HG03066 (cell line): ENCODE measurements at regions not wholly inside any gene's neighbourhood (a gene's known extent, or its start where the extent isn't known, plus 50 kb on each side); places are given as distances from the start of the nearest gene placed in this dataset.

Experiments used
- ATAC-seq: cut with Tn5 transposase; IDR thresholded peaks from one replicate; pipeline ENCODE4 v1.9.1; 2021; ENCODE audit warnings: low read depth; ENCODE audit not compliant: unreplicated experiment

DNA sequence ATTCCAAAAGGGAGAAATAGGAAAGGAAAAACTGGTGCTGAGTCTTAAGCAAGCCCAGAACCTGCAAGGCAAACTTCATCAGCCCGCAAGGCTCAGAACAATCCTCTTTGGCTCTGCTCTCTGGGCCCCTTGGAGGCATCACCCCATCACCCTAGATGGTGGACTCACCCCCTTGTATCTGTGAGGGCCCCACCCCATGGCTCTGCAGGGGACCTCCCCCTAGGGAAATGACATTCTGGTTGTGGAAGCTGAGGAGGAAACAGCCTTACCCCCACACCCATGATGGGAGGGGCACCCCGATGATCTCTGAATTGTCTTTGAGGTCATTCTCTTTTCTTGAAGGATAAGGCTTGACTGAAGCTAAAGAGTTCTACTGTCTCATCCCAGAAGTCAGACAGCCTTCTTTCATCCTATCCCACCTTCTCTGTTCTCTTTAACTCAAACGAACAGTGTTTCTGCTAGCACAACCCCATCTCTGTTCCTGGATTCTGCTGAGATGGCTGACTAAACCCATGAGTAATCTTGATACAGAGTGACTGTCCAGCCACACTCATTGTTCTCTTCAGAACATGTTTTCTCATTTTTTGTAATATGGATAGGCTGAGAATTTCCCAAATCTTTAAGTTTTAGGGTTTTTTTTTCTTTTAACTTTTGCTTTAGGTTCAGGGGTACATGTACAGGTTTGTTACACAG, 492.1 kb upstream of the MYT1L start:
- no peak for ATAC-seq

DNA sequence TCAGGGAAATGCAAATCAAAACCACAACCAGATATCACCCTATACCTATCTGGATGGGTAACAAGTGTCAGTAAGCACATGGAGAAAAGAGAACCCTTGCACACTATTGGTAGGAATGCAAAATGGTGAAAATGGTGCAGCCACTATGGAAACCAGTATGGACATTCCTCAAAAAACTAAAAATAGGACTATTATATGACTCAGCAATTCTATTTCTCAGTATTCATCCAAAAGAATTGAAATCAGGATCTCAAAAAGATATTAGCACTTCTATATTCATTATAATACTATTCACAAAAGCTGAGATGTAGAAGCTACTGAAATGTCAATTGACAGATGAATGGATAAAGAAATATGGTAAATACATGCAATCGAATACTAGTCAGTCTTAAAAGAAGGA, 491.1 kb upstream of the MYT1L start:
- no peak for ATAC-seq

- ATAC-seq, result no peak
These were observed 481.6 kb upstream of the MYT1L start for GRCh38 chr2:2812648-2813047.

GRCh38 chr2:2812117-2812516, 481.0 kb upstream of the MYT1L start:
- no peak for ATAC-seq

DNA sequence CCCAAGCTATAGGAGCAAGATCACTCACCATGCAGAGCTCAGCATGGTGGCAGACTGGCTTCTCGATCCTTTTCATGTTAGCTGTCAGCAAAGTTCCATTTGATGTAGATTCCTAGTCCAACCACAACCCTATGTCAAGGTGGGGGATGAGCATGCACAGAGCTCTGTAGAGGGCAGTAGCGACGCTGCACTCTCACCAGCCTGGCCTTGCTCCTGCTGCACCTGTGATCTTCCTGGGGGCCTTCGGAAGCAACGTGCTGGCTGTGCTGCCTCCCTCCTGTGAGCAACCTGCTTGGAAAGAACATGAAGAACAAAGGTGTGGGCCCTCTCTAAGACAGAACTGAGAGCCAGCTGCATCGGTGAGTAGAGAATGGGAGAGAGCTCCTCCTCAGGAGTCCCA, 479.4 kb upstream of the MYT1L start:
- ATAC-seq, result no peak

DNA sequence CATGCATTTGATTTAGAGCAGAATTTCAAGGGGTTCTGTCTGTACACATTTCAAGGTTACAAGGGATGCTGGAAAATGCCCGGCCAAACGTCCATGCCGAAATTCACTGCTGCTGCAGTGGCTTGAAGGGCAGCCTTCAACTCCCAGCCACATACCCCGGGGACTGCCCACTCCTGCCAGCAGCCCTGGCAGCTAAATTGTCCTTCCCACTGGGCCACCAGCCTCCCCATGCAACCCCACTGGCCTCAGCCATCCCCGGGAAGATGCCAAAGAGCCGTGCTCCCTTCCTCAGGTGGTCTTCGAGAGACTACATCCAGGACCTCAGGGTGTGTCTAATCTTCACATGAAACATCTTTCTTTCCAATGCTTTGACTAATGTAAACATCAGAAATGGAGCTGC, 478.7 kb upstream of the MYT1L start:
- no peak for ATAC-seq

DNA sequence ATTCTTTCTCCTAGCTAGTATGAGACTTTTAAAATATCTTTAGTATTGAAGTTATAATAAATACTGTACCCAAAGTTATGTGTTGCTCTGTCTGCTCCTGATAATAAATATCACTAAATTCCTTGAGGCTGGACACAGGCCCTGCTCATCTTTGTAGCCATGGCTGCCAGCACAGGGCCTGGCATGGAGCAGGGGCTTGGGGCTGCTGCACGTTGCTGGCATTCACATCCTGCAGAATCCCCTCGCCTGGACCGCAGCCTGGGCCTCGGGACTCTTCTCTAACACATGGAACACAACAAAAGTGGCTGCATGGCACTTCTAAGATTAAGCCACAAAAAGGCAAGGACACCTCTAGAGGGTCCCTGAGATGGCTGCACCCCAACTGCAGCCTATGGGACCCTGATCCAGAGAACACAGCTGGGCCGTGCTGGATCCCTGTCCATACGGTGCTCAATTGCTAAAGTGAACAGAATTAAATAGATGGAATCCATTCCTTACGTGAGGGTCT, 477.5 kb upstream of the MYT1L start:
- no peak for ATAC-seq

DNA sequence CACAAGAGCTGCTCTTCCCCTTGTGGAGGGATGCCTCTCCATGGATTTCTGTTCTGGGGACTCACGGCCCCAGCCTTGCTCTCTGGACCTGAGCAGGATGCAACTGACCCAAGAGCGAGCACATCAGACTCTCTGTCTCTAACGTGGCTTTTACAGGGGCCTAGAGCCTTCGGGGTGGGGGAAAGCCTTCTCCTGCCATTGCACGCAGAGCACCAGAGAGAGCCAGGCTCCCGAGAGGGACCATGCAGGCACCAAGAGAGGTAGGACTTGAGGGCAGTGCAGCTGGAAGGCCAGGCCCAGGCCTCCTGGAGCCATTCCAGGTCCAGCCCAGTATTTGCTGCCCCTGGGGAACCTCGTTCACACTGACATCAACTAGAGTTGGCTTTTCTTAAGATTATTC, 475.6 kb upstream of the MYT1L start:
- ATAC-seq, result no peak

DNA sequence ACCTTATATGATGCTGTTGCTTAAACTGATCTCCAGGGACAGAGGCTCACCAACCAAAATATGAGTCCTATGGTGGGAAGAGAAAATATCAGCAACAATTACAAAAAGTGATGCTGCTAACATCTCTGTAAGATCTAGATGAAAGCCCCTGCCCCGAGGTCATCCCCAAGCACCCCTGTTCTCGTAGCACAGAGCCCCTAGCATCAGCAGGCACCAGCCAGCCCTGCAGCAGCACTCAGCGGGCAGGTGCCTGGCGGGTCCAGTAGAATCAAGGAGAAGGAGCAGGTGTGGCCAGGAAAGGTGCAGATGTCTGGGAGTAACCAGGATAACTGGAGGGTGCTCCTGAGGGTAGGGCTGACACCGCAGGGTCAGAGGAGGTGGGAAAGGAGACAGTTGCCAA, 474.2 kb upstream of the MYT1L start:
- no peak for ATAC-seq

- no peak for ATAC-seq
These were observed 473.5 kb upstream of the MYT1L start for GRCh38 chr2:2804528-2804927.

GRCh38 chr2:2801458-2801857, 470.4 kb upstream of the MYT1L start:
- no peak for ATAC-seq

GRCh38 chr2:2800697-2801096, 469.6 kb upstream of the MYT1L start:
- no peak for ATAC-seq

DNA sequence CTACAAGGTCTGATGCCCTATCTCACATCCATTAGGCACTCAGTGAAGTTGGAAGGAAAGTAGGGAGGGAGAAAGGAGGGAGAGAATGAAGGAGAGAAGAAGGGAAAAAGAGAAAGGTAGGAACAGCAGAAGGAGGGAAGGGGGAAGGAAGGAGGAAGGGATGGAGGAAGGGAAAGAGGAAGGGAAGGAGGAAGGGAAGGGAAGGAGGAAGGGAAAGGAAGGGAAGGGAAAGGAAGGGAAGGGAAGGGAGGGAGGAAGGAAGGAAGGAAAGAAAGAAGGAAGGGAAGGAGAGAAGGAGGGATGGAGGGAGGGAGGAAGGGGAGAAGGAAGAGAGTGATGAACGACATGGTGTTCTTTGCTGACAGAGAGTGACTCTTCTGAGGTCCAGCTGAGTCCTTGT, 468.9 kb upstream of the MYT1L start:
- ATAC-seq, result no peak

GRCh38 chr2:2799151-2799697, 468.1 kb upstream of the MYT1L start:
- no peak for ATAC-seq

DNA sequence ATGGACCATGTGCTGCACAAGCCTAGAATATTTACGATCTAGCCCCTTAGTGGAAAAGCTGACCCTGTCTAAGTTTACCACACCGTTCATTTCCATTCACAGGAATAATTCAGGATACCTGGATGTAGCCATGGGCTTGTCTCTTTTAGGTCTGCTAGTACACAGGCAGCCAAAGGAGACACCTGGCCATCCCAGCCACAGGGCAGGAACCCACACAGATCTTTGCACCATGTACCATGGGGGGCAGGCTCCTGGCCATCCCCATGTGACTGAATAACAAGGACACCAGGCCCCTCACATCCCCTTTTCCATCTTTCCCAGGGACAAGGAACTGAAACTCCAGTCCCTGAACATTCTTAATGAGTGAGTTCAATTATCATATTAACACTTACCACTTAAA, 467.3 kb upstream of the MYT1L start:
- no peak for ATAC-seq

DNA sequence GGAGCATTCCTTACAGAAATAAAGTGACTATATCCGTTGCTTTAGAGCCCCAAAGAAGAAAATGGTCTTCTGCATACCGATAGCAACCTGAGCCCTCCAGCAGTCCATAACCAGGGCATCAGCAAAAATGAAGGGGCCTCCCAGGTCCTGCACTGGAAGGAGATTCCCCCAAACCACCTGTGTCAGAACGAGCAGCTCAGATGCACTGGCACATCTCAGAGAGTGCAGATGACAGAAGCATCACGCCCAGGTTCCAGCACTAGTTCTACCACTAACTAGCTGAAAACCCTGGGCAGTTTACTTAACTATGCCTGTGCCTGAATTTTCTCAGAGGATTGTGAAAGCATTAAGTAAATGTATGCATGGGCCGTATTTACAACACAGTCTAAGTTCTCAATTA, 466.7 kb upstream of the MYT1L start:
- ATAC-seq, result no peak

- no peak for ATAC-seq
These were observed 465.1 kb upstream of the MYT1L start for GRCh38 chr2:2796207-2796606.

- no peak for ATAC-seq
These were observed 464.5 kb upstream of the MYT1L start for GRCh38 chr2:2795438-2796091.

DNA sequence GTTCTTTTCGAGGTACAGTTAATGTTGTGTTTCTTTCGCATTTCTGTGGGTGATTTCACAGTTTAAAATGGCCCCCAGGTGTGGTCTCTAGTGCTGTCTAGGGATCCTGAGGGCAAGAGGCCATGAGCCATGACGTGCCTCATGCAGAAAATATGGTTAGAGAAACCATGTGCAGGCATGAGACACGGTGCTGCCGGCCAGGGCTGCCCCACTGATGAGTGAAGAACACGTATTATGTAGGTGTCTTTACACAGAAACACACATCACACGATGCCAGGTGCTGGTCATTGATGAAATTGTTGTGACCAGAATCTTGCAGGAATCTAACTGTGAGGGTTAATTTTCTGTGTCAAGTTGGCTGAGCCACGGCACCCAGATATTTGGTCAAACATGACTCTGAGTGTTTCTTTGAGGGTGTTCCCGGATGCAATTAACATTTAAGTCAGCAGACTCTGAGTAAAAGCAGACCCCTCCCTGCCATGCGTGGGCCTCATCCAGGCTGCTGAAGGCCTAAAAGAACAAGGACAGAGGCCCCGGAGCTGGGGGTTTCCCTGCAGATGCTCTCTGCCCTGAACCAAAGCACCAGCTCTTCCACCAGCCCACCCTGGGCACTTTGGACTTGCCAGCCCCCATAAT, 463.0 kb upstream of the MYT1L start:
- no peak for ATAC-seq

DNA sequence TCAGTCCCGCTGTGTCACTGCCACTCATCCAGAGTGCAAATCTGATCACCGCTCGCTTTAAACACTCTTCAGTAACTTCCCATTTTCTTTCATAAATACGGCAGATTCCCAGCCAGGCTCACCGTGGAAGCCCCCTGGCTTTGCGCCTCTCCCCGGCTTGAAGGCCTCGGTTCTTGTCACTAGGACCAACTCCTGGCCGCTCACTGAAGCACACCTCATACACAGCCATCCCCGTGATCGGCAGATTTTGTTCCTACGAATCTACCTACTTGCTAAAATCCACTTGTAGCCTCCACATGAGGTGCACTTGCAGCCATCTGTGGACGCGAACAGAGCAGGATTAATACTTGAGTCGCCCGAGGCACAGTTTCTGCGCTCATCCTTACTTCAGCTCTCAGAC, 462.4 kb upstream of the MYT1L start:
- no peak for ATAC-seq

GRCh38 chr2:2791606-2792005, 460.5 kb upstream of the MYT1L start:
- ATAC-seq, result no peak

DNA sequence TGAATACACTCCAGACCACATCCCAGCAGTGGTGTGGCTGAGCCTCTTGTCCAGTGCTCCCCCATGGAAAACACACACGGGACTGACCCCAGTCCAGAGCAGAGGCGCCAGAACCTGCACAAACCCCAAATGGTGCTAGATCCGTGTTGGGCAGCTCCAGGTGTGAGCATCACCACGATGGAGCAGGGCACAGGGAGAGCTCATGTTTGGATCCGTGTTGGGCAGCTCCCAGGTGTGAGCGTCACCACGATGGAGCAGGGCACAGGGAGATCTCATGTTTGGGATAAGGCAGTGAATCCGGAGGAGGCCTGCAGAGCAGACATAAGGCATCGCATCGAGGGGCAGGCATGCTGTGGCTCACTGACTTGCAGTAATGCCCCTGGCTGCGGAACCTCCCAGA, 460.0 kb upstream of the MYT1L start:
- ATAC-seq, result no peak
